IMR-90 (cell line): ENCODE measurements at regions not wholly inside any gene's neighbourhood (a gene's known extent, or its start where the extent isn't known, plus 50 kb on each side); places are given as distances from the start of the nearest gene placed in this dataset.

Experiments used
- CHD1 ChIP-seq: IDR thresholded peaks from 2 replicates; pipeline ENCODE4 v1.6.1; 2012; ENCODE audit warnings: low read depth, low read length, improper control_type of control experiment
- MAZ ChIP-seq: IDR thresholded peaks from 2 replicates; pipeline ENCODE4 v1.6.1; 2012; ENCODE audit warnings: low read depth, mild to moderate bottlenecking, low read length, improper control_type of control experiment, moderate library complexity, borderline replicate concordance
- MXI1 ChIP-seq: IDR thresholded peaks from 2 replicates; pipeline ENCODE4 v1.6.1; 2012; ENCODE audit warnings: low read depth, mild to moderate bottlenecking, low read length, moderate library complexity, borderline replicate concordance
- NFE2L2 ChIP-seq: fragments of 150-350 bp; IDR thresholded peaks from 2 replicates; pipeline ENCODE4 v1.6.1; 2016; ENCODE audit warnings: low read depth, mild to moderate bottlenecking, low read length
- POLR2A ChIP-seq: IDR thresholded peaks from 2 replicates; pipeline ENCODE4 v1.6.1; 2012; ENCODE audit warnings: mild to moderate bottlenecking, low read depth, low read length
- TF ChIP-seq, protein P1 (sequence below): conservative IDR thresholded peaks from 2 replicates; pipeline ENCODE4 v1.5.1; 2012; ENCODE audit warnings: mild to moderate bottlenecking, low read depth, low read length, improper control_type of control experiment

- TF ChIP-seq, protein P1, sequence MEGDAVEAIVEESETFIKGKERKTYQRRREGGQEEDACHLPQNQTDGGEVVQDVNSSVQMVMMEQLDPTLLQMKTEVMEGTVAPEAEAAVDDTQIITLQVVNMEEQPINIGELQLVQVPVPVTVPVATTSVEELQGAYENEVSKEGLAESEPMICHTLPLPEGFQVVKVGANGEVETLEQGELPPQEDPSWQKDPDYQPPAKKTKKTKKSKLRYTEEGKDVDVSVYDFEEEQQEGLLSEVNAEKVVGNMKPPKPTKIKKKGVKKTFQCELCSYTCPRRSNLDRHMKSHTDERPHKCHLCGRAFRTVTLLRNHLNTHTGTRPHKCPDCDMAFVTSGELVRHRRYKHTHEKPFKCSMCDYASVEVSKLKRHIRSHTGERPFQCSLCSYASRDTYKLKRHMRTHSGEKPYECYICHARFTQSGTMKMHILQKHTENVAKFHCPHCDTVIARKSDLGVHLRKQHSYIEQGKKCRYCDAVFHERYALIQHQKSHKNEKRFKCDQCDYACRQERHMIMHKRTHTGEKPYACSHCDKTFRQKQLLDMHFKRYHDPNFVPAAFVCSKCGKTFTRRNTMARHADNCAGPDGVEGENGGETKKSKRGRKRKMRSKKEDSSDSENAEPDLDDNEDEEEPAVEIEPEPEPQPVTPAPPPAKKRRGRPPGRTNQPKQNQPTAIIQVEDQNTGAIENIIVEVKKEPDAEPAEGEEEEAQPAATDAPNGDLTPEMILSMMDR = no peak
- no peak for TF ChIP-seq MXI1
- no peak for TF ChIP-seq NFE2L2
- no peak for TF ChIP-seq POLR2A
- no peak for TF ChIP-seq MAZ
- TF ChIP-seq CHD1 = no peak
Observed at GRCh38 chr1:34415140-34415539, 238.4 kb downstream of the C1orf94 start.
